ENCODE measurements at regions not wholly inside any gene's neighbourhood (a gene's known extent, or its start where the extent isn't known, plus 50 kb on each side); places are given as distances from the start of the nearest gene placed in this dataset.

DNA sequence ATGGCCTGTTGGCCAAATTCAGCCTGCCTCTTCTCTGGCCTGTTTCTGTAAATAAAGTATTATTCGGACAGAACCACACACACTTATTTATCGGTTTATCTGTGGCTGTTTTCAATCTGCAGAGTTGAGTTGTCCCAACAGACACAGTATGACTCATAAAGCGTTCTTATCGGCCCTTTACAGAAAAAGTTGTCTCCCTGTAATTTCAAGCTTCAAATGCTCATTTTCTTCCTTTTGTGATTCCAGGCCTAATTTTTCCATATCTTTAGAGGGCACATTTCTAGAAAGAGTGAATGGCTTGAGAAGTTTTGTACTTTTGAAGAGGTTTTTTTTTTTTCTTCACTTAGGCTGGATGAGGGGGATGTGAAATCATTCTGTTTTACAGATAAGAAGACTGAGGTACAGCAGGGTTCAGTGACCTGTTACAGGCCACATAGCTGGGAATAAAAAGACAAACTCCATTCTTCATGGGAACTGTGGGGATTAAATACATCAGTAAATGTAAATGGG, 440.9 kb downstream of the TSHZ3 start:
- TF ChIP-seq, protein P1, sequence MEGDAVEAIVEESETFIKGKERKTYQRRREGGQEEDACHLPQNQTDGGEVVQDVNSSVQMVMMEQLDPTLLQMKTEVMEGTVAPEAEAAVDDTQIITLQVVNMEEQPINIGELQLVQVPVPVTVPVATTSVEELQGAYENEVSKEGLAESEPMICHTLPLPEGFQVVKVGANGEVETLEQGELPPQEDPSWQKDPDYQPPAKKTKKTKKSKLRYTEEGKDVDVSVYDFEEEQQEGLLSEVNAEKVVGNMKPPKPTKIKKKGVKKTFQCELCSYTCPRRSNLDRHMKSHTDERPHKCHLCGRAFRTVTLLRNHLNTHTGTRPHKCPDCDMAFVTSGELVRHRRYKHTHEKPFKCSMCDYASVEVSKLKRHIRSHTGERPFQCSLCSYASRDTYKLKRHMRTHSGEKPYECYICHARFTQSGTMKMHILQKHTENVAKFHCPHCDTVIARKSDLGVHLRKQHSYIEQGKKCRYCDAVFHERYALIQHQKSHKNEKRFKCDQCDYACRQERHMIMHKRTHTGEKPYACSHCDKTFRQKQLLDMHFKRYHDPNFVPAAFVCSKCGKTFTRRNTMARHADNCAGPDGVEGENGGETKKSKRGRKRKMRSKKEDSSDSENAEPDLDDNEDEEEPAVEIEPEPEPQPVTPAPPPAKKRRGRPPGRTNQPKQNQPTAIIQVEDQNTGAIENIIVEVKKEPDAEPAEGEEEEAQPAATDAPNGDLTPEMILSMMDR (IDR thresholded peaks at IDR 0.05; ENCODE audit: low read depth, low read length, missing control alignments): no peak
- DNase-seq (ENCODE audit: low read depth): no peak
- in situ Hi-C loops (cut with HindIII; ENCODE audit: low sequenced_read_pairs): no loop called here
- no peak overlapping the region for H3K4me3 ChIP-seq (ENCODE audit: low read depth, low read length)

DNA sequence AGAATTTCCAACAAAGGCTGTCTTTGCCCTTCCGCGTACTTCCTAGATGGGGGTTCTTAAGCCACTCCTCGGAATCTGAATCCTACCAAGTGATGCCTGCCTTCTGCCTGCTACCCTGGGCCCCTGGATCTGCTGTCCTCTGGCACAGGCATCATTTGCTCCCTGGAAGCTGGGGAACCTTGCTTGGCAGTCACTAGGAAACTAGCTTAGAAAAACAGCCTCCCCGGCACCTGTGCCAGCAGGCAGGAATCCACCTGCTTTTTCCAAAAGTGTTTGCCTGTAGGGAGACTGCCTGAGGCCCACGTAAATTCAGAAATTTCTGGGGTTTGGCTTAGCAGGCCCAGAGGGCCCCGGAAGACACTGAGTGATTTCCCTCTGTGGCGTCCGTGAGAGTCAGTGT, 442.4 kb downstream of the TSHZ3 start:
- no peak for DNase-seq (ENCODE audit: low read depth)
- TF ChIP-seq, protein P1 (IDR thresholded peaks at IDR 0.05; ENCODE audit: low read depth, low read length, missing control alignments): no peak
- H3K4me3 ChIP-seq (ENCODE audit: low read depth, low read length): no peak overlapping the region
- in situ Hi-C loops (cut with HindIII; ENCODE audit: low sequenced_read_pairs): no loop called here

DNA sequence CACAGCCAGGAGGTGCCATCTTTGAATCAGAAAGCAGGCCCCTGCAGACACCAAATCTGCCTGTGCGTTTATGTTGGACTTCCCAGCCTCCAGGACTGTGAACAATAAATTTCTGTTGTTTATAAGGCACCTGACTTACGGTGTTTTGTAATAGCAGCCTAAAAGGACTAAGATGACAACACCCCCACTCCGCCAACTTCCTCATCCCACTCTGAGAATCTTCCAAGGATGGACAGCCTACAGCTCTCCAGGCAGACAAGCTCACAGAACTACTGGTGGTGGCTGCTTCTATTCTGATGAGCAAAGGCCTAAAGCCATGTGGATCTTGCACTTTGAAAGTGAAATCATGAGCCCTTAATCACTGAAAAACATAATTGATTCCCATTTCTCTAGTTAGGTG, 449.2 kb downstream of the TSHZ3 start:
- TF ChIP-seq, protein P1 (IDR thresholded peaks at IDR 0.05; ENCODE audit: low read depth, low read length, missing control alignments): no peak
- DNase-seq (ENCODE audit: low read depth): no peak
- in situ Hi-C loops (cut with HindIII; ENCODE audit: low sequenced_read_pairs): no loop called here
- H3K4me3 ChIP-seq (ENCODE audit: low read depth, low read length): no peak overlapping the region

DNA sequence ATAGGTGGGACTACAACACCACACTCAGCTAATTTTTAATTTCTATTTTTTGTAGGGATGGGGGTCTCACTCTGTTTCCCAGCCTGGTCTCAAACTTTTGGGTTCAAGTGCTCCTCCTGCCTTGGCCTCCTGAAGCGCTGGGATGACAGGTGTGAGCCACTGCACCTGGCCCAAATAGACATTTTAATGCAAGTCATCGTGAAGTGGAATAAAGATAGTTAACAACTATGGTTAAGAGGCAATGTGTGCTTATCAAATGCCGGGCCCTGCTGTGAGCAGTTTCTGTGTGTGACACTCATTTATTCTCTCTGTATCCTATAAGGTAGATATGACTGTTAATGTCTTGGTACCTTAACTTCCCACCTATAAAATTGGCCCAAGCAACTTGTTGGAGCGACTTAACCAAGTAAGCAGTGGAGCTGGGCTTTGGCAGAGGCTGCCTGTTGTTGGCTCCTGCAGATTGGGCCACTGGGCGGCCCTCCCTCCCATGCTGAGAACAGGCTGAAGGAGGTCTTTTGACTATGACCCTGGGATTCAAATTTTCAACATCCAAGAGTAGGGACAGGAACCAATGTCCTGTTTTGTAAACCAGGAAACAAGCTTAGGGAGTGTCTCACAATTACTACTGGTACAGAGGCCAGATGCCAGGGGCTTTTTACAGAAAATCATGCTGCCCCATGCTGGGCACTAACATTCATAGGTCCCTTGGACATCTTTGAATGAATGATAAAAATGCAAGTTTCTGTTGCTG, 450.7 kb downstream of the TSHZ3 start:
- in situ Hi-C loops (cut with HindIII; ENCODE audit: low sequenced_read_pairs): no loop called here
- TF ChIP-seq, protein P1 (IDR thresholded peaks at IDR 0.05; ENCODE audit: low read depth, low read length, missing control alignments): no peak
- H3K4me3 ChIP-seq (ENCODE audit: low read depth, low read length): no peak overlapping the region
- no peak for DNase-seq (ENCODE audit: low read depth)

DNA sequence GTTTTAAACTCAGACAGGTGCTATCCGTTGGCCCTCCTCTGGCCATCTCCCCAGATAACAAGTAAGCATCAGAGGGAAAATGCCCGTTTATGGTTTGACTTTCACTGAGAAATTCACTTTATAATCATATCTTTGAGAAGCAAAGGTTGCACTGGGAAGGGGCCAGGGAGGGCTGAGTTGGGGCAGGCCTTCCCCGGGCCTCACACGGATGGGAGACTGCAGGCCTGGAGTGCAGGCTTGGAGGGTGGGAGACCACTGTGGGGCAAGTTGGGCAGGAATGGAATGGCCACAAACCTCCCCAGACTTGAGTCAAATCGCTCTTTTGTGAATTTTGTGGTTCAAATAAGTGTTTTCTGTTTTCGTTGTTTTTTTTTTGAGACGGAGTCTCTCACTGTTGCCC, 451.7 kb downstream of the TSHZ3 start:
- H3K4me3 ChIP-seq (ENCODE audit: low read depth, low read length): no peak overlapping the region
- in situ Hi-C loops (cut with HindIII; ENCODE audit: low sequenced_read_pairs): no loop called here
- DNase-seq (ENCODE audit: low read depth): no peak
- TF ChIP-seq, protein P1 (IDR thresholded peaks at IDR 0.05; ENCODE audit: low read depth, low read length, missing control alignments): no peak

DNA sequence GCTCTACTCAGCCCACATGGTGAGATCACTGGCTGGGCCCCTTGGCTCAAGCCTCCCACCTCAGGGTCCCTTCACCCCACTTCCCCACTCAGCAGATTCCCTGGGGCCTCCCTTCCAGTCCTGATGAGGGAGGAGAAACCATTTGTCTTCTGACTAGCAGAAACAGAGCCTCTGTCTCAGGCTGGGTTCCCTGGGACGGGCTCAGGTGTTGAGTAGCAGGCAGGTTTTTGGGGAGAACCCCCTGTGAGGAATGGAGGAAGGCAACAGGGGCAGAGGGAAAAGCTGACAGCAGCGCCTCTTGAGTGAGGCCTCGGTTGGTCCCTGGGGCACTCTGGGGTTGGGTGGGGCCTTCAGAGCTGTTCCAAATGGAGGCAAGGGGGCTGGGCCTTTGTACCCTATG, 452.2 kb downstream of the TSHZ3 start:
- H3K4me3 ChIP-seq (ENCODE audit: low read depth, low read length): no peak overlapping the region
- TF ChIP-seq, protein P1 (IDR thresholded peaks at IDR 0.05; ENCODE audit: low read depth, low read length, missing control alignments): no peak
- DNase-seq (ENCODE audit: low read depth): no peak
- in situ Hi-C loops (cut with HindIII; ENCODE audit: low sequenced_read_pairs): no loop called here

Data from astrocyte of the cerebellum (primary cell).